Neural cell (in vitro differentiated cells): ENCODE measurements at regions not wholly inside any gene's neighbourhood (a gene's known extent, or its start where the extent isn't known, plus 50 kb on each side); places are given as distances from the start of the nearest gene placed in this dataset.

Source experiments
- H2AFZ ChIP-seq: fragments of 200-600, 300-800 bp; sonication (generic), shearing (Covaris generic); 2 replicates; pipeline ENCODE4 v1.6.0; 2014; ENCODE audit warnings: low read depth, mild to moderate bottlenecking, antibody characterized with exemption, low read length, moderate library complexity
- H3F3A ChIP-seq: fragments of 200-600 bp; shearing (Covaris generic); 2 replicates; pipeline ENCODE4 v1.6.1; 2016; ENCODE audit warnings: mild to moderate bottlenecking, moderate library complexity, mixed read lengths, antibody characterized with exemption, low read length; ENCODE audit not compliant: insufficient read depth, poor library complexity, severe bottlenecking
- H3K27ac ChIP-seq: fragments of 200-600, 300-800 bp; sonication (generic), shearing (Covaris generic); 2 replicates; pipeline ENCODE4 v1.5.1; 2014; ENCODE audit warnings: mild to moderate bottlenecking, low read length, moderate library complexity
- H3K27me3 ChIP-seq: fragments of 300-800, 200-600 bp; sonication (generic), shearing (Covaris generic); 2 replicates; pipeline ENCODE4 v1.6.0; 2014; ENCODE audit warnings: mild to moderate bottlenecking, low read depth, low read length, moderate library complexity; ENCODE audit not compliant: insufficient read depth
- H3K36me3 ChIP-seq: fragments of 300-800, 200-600 bp; sonication (generic), shearing (Covaris generic); 2 replicates; pipeline ENCODE4 v1.5.1; 2014; ENCODE audit warnings: mild to moderate bottlenecking, antibody characterized with exemption, low read length, moderate library complexity; ENCODE audit not compliant: insufficient read depth
- H3K4me2 ChIP-seq: fragments of 300-800, 200-600 bp; sonication (generic), shearing (Covaris generic); 2 replicates; pipeline ENCODE4 v1.6.0; 2014; ENCODE audit warnings: mild to moderate bottlenecking, low read length
- H3K4me3 ChIP-seq: fragments of 300-800, 200-600 bp; sonication (generic), shearing (Covaris generic); 2 replicates; pipeline ENCODE4 v1.5.1; 2014; ENCODE audit warnings: mild to moderate bottlenecking, low read length, moderate library complexity
- H3K79me2 ChIP-seq: fragments of 200-600 bp; shearing (Covaris generic); replicated peaks from 2 replicates; pipeline ENCODE4 v1.6.0; 2014; ENCODE audit warnings: mild to moderate bottlenecking, low read length, moderate library complexity; ENCODE audit not compliant: insufficient read depth
- H3K9ac ChIP-seq: fragments of 300-800, 200-600 bp; sonication (generic), shearing (Covaris generic); 2 replicates; pipeline ENCODE4 v1.6.1; 2016; ENCODE audit warnings: mild to moderate bottlenecking, low read length, mixed read lengths
- H3K9me2 ChIP-seq: fragments of 200-600 bp; shearing (Covaris generic); 2 replicates; pipeline ENCODE4 v1.6.1; 2016; ENCODE audit warnings: mild to moderate bottlenecking, low read length, mixed read lengths; ENCODE audit not compliant: insufficient read depth
- H3K9me3 ChIP-seq: fragments of 200-600, 300-800 bp; sonication (generic), shearing (Covaris generic); 2 replicates; pipeline ENCODE4 v1.6.1; 2016; ENCODE audit warnings: mild to moderate bottlenecking, mixed run types, low read length, moderate library complexity, mixed read lengths
- H4K20me1 ChIP-seq: fragments of 200-600 bp; shearing (Covaris generic); 2 replicates; pipeline ENCODE4 v1.6.1; 2016; ENCODE audit warnings: mild to moderate bottlenecking, mixed run types; ENCODE audit not compliant: insufficient read depth
- CTCF ChIP-seq: fragments of 450-650 bp; IDR thresholded peaks from 2 replicates; pipeline ENCODE4 v1.5.1; 2014; ENCODE audit warnings: antibody characterized with exemption, mild to moderate bottlenecking, moderate library complexity; ENCODE audit not compliant: poor library complexity, severe bottlenecking
- EP300 ChIP-seq: fragments of 450-650 bp; conservative IDR thresholded peaks from 2 replicates; pipeline ENCODE4 v1.6.1; 2014; ENCODE audit warnings: antibody characterized with exemption, mild to moderate bottlenecking, moderate library complexity; ENCODE audit not compliant: poor library complexity, severe bottlenecking
- EZH2 ChIP-seq: fragments of 200-600, 300-800 bp; shearing (Covaris generic), sonication (generic); IDR thresholded peaks from 2 replicates; pipeline ENCODE4 v1.6.1; 2014; ENCODE audit warnings: antibody characterized with exemption, low read length, borderline replicate concordance, mild to moderate bottlenecking; ENCODE audit not compliant: insufficient read depth, poor library complexity, severe bottlenecking
- MXI1 ChIP-seq: fragments of 450-650 bp; conservative IDR thresholded peaks from 2 replicates; pipeline ENCODE4 v1.6.1; 2014; ENCODE audit warnings: antibody characterized with exemption, mild to moderate bottlenecking; ENCODE audit not compliant: poor library complexity, severe bottlenecking
- POLR2AphosphoS5 ChIP-seq: IDR thresholded peaks from 2 replicates; pipeline ENCODE4 v1.6.1; 2012
- RAD21 ChIP-seq: fragments of 450-650 bp; conservative IDR thresholded peaks from 2 replicates; pipeline ENCODE4 v1.6.1; 2014; ENCODE audit warnings: antibody characterized with exemption, mild to moderate bottlenecking, moderate library complexity
- REST ChIP-seq: IDR thresholded peaks from 2 replicates; pipeline ENCODE4 v1.6.1; 2012; ENCODE audit warnings: borderline replicate concordance
- SMC3 ChIP-seq: fragments of 450-650 bp; conservative IDR thresholded peaks from 2 replicates; pipeline ENCODE4 v1.6.1; 2014; ENCODE audit warnings: antibody characterized with exemption, mild to moderate bottlenecking, moderate library complexity; ENCODE audit not compliant: poor library complexity
- TAF1 ChIP-seq: IDR thresholded peaks from 2 replicates; pipeline ENCODE4 v1.6.1; 2012; ENCODE audit warnings: low read depth

DNA sequence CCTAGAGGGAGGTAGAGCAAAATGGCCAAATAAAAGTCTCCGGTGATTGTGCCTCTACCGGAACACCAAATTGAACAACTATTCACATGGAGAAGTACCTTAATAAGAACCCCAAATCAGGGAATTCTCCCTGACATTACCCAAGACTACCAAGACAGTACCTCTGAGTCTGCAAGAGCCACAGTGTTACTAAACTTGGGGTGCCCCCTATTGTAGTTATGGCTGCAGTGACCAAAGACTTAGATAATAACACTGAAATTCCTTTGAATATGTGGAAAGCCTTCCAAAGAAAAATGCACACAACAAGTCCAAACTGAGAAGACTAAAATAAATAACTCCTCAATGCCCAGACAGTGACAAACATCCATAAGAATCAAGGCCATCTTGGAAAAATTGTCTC is 682.9 kb upstream of the LRRTM1 start:
- no peak overlapping the region for H3K27ac ChIP-seq
- no peaks in the 10 kb centered on the region for H3K36me3 ChIP-seq
- H3K9me2 ChIP-seq, result no peaks in the 10 kb centered on the region
- no peaks in the 10 kb centered on the region for H4K20me1 ChIP-seq
- no peak overlapping the region for H3K9ac ChIP-seq
- no peak overlapping the region for H3K4me3 ChIP-seq
- no peaks in the 10 kb centered on the region for H3K27me3 ChIP-seq
- no peak overlapping the region for H3K4me2 ChIP-seq
- H2AFZ ChIP-seq, result no peak overlapping the region
- peaks cover 5% of the 10 kb centered on the region for H3K9me3 ChIP-seq
- no peak for TF ChIP-seq RAD21
- no peak for TF ChIP-seq REST
- no peaks in the 10 kb centered on the region for H3K79me2 ChIP-seq
- no peaks in the 10 kb centered on the region for H3F3A ChIP-seq

DNA sequence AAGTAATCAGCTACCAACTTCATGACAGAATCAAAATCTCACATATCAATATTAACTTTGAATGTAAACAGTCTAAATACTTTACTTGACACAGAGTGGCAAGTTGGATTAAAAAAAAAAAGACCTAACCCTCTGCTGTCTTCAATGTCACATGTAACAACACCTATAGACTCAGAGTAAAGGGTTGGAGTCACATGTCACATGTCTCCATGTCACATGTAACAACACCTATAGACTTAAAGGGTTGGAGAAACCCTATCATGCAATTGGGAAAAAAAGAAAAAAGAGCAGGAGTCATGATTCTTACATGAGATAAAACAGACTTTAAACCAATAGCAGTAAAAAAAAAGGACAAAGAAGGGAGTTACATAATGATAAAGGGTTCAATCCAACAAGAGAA is 665.3 kb upstream of the LRRTM1 start:
- Histone ChIP-seq H3K9me3 (peaks cover 6% of the 10 kb centered on the region), H3K79me2 (no peaks in the 10 kb centered on the region), H3K9me2 (no peaks in the 10 kb centered on the region), H3K4me2 (no peak overlapping the region), H4K20me1 (no peaks in the 10 kb centered on the region), H3K27ac (no peak overlapping the region), H3K36me3 (no peaks in the 10 kb centered on the region), H3K4me3 (no peak overlapping the region), H3K9ac (no peak overlapping the region), H2AFZ (no peak overlapping the region), H3K27me3 (no peaks in the 10 kb centered on the region), H3F3A (no peaks in the 10 kb centered on the region)
- TF ChIP-seq EZH2, result no peak
- no peak for TF ChIP-seq CTCF
- TF ChIP-seq SMC3, result no peak
- TF ChIP-seq REST, result no peak
- TF ChIP-seq RAD21, result no peak
- TF ChIP-seq POLR2AphosphoS5, result no peak
- TF ChIP-seq MXI1, result no peak
- no peak for TF ChIP-seq TAF1
- TF ChIP-seq EP300, result no peak
